Neuron (in vitro differentiated cells): ENCODE measurements at regions not wholly inside any gene's neighbourhood (a gene's known extent, or its start where the extent isn't known, plus 50 kb on each side); places are given as distances from the start of the nearest gene placed in this dataset.

Source experiments
- H2AFZ ChIP-seq: one replicate; pipeline ENCODE4 v1.6.1; 2013; ENCODE audit warnings: low read depth, mild to moderate bottlenecking, inconsistent platforms, low read length, moderate library complexity
- H3K27me3 ChIP-seq: one replicate; pipeline ENCODE4 v1.6.1; 2013; ENCODE audit warnings: low read length; ENCODE audit not compliant: insufficient read depth
- H3K36me3 ChIP-seq: one replicate; pipeline ENCODE4 v1.6.1; 2013; ENCODE audit warnings: low read length; ENCODE audit not compliant: insufficient read depth
- H3K4me1 ChIP-seq: one replicate; pipeline ENCODE4 v1.6.1; 2013; ENCODE audit warnings: low read length; ENCODE audit not compliant: insufficient read depth
- H3K4me3 ChIP-seq: 2 replicates; pipeline ENCODE4 v1.5.1; 2013; ENCODE audit warnings: mild to moderate bottlenecking, low read length, moderate library complexity
- H3K9me3 ChIP-seq: one replicate; pipeline ENCODE4 v1.6.1; 2013; ENCODE audit warnings: low read length

DNA sequence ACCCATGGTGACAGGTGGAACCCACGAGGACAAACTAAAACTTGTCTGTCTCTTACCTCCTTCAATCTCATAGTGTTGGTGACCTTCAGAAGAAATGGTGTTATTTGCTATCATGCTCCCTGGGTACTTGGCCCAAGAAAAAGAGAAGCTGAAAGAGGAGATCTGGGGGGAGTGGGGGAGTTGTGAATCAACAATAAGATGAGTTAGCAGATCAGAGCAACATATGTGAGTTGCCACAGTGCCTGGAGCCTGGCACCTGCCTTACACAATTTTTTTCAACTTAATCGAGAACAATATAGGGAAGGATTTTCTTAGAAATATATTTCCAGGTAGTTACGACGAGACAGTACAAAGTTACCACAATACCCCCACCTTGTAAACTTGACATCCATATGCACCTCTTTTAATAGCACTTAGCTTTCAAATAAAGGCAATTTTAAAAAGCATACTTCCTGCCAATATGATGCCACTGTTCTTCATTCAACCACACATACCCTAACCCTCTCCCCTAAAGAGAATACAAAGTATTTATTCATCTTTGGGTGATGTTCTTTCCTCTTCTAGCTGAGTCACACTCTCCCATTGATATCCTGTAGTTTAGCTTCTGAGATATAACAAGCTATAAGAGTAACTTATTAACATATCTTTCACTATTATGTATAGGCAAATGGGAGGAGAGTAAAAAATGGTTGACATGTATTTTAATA, 424.1 kb upstream of the OR4E1 start:
- Histone ChIP-seq H3K4me1 (no peaks in the 10 kb centered on the region), H3K27me3 (no peaks in the 10 kb centered on the region), H2AFZ (no peak overlapping the region), H3K9me3 (no peaks in the 10 kb centered on the region), H3K4me3 (no peak overlapping the region), H3K36me3 (no peaks in the 10 kb centered on the region)

DNA sequence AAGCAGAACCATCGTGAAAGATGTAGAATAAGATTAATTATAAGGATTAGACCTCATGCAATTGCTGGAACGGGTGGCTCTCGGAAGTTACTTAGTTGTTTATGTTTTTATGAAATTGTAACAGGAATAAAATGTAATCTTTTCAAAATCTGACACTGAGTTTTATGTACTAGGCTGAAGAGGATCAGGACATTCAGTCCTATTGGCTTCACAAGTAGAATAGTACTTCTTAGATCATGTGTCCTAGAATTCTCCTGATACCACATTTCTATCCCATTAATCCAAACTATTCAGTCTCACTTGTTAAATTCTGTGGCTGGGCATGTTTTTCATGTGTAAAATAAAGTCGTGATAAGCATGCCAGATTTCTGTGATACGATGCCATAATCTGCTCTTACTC, 423.5 kb upstream of the OR4E1 start:
- H3K36me3 ChIP-seq: no peaks in the 10 kb centered on the region
- H3K4me3 ChIP-seq: no peak overlapping the region
- H3K27me3 ChIP-seq: no peaks in the 10 kb centered on the region
- no peaks in the 10 kb centered on the region for H3K4me1 ChIP-seq
- no peak overlapping the region for H2AFZ ChIP-seq
- H3K9me3 ChIP-seq: no peaks in the 10 kb centered on the region

DNA sequence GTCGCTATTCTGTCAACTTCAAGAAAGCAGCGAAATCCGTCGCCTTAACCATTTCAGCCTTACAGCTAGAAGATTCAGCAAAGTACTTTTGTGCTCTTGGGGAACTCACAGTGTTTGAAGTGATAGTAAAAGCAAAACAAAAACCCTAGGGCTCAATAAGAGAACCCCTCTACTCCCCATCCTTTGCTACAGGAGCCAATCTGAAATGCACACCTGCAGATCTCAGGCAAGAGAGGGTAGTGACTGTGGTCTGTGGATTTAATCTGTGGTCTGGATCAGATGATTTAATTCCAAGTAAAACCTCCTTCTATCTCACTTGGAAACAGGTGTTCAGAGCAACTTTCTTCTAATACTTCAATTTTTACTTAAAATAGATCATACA, 422.9 kb upstream of the OR4E1 start:
- Histone ChIP-seq H3K9me3 (no peaks in the 10 kb centered on the region), H3K36me3 (no peaks in the 10 kb centered on the region), H3K4me1 (no peaks in the 10 kb centered on the region), H3K27me3 (no peaks in the 10 kb centered on the region), H2AFZ (no peak overlapping the region), H3K4me3 (no peak overlapping the region)

DNA sequence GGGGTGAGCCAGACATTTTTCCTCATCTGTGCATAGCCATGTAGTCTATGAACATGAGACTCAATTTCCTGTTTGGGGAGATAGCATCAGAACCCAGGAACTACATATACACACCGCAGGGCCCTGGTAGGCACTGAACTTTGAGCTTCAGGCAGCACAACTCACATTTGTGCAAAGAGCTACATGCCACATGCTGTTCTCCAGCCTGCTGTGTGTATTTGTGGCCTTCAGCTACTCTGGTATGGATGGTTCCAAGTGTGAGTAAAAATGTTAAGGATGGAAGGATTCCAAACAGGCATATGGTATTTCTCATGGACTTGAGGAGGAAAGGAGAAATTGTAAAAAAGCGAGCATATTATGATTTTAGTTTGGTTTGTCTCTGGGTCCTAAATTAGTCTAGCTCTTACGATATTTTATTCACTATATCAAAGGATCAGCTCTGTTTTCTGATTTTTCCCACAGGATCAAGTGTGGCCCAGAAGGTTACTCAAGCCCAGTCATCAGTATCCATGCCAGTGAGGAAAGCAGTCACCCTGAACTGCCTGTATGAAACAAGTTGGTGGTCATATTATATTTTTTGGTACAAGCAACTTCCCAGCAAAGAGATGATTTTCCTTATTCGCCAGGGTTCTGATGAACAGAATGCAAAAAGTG, 422.4 kb upstream of the OR4E1 start:
- Histone ChIP-seq H3K4me3 (no peak overlapping the region), H2AFZ (no peak overlapping the region)

DNA sequence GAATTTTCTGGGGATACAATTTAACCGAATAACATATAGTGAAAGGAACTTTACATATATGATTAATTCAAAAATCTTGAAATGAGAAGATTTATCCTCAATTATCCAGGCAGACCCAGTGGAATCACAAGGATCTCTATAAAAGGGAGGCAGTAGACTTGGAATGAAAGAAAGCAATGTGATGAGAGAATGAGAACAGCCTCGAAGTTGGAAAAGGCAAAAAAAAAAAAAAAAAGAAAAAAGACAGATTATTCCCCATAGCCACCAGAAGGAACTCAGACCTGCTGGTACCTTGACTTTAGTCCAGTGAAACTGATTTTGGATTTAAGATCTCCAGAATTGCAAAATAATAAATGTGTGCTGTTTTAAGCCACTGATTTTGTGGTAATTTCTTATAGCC, 416.3 kb upstream of the OR4E1 start:
- Histone ChIP-seq H3K36me3 (no peaks in the 10 kb centered on the region), H3K4me3 (no peak overlapping the region), H3K4me1 (no peaks in the 10 kb centered on the region), H2AFZ (no peak overlapping the region), H3K9me3 (no peaks in the 10 kb centered on the region), H3K27me3 (no peaks in the 10 kb centered on the region)

More for the DNA sequence above, 422.4 kb upstream of the OR4E1 start:
- no peaks in the 10 kb centered on the region for H3K27me3 ChIP-seq
- H3K4me1 ChIP-seq: no peaks in the 10 kb centered on the region
- H3K9me3 ChIP-seq: no peaks in the 10 kb centered on the region
- H3K36me3 ChIP-seq: no peaks in the 10 kb centered on the region

DNA sequence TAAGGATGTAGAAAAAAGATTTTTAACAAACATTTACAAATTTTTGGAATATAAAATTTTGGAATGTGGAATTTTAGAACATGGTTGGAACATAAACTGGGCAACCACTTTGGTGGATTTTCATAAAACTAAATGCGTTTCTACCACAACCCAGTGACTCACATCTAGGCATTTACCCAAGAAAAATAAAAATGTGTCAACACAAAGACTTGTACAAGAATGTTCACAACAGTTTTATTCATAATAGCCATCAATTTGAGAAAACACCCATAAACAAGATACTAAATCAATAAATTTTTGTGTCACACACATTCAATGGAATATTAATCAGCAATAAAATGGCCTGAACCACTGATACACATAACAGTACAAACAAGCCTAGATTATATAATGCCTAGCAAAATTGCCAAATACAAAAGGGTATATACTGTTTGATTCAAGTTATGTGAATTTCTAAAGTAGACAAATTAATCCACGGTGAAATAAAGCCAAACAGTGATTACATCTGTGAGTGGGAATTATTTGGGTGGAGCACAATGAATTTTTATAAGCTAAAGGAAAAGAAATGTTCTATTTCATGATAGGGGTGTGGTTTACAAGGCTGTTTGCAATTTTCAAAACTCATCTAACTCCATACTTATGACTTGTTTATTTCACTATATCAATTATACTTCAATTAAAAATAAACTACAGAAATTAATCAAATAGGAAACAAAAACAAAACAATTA, 415.2 kb upstream of the OR4E1 start:
- no peaks in the 10 kb centered on the region for H3K4me1 ChIP-seq
- H3K36me3 ChIP-seq: no peaks in the 10 kb centered on the region
- no peak overlapping the region for H2AFZ ChIP-seq
- no peak overlapping the region for H3K4me3 ChIP-seq
- no peaks in the 10 kb centered on the region for H3K27me3 ChIP-seq
- H3K9me3 ChIP-seq: no peaks in the 10 kb centered on the region

DNA sequence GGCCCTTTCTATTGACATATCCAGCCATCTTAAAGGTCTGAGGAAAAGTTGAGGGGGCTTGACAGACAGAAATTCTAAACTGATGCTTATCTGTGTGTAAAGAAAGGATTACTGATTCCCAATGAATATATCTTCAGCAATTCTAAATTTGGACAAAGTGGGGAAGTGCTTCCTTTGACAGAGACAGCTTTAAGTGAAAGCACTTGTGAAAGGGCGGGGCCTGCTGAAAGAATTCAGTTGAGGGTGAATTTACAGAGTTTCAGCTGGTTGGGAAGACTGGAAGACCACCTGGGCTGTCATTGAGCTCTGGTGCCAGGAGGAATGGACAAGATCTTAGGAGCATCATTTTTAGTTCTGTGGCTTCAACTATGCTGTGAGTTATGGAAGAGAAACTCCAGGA, 412.5 kb upstream of the OR4E1 start:
- H3K27me3 ChIP-seq: no peaks in the 10 kb centered on the region
- no peaks in the 10 kb centered on the region for H3K36me3 ChIP-seq
- no peaks in the 10 kb centered on the region for H3K4me1 ChIP-seq
- no peak overlapping the region for H3K4me3 ChIP-seq
- no peak overlapping the region for H2AFZ ChIP-seq
- no peaks in the 10 kb centered on the region for H3K9me3 ChIP-seq

DNA sequence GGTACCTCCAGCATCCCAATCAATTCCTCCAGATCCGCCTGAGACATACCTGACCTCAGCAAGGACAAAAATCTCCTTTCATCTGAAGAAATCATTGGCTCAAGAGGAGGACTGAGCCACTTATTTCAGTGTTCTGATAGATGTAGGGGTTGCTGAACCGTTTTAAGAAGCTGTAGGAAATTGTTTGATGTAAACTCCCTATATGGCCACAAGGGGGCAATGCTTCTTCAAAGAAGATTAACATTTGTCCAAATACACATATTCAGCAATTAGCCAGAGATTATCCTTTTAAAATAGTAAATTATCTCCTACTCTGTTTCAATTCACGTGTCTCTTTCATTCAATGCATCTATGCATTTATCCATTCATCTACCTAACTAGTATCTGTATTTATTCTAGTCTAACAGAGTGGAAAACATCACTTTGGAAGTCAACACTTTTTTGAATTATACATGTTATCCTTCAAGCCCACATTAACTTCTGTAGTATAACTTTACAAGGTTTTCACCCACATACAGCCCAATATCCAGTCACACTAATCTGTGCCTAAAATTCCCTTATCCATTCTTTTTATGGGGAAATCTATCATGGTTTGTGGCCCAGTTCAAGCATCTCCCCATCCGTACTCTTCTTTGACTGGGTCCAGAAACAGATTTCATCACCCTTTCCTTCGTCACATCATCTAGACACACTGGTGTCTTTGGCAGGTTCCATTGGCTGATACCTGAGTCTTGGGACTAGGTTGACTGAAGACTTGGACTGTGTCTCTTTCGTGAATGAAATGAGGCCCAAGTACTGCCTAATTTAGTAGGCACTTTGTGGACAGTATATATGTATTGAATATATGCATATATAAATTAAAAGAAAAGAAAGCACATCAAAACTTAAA, 411.0 kb upstream of the OR4E1 start:
- H3K9me3 ChIP-seq: no peaks in the 10 kb centered on the region
- no peaks in the 10 kb centered on the region for H3K4me1 ChIP-seq
- no peak overlapping the region for H2AFZ ChIP-seq

DNA sequence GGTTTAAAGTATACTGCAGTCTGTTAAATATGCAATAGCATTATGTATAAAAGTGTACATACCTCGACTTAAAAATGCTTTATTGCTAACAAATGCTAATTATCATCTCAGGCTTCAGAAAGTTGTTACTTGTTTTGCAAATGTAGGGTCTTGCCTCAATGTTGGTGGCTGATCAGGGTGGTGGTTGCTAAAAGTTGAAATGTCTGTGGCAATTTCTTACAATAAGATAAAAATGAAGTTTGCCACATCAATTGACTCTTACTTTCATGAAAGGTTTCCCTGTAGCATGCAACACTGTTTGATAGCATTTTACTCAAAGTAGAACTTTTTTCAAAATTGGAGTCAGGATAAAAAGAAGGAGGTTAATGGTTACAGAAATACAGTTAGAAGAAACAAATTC, 407.7 kb upstream of the OR4E1 start:
- Histone ChIP-seq H3K27me3 (no peaks in the 10 kb centered on the region), H3K9me3 (no peaks in the 10 kb centered on the region)

More for the DNA sequence above, 411.0 kb upstream of the OR4E1 start:
- Histone ChIP-seq H3K4me3 (no peak overlapping the region), H3K27me3 (no peaks in the 10 kb centered on the region), H3K36me3 (no peaks in the 10 kb centered on the region)

DNA sequence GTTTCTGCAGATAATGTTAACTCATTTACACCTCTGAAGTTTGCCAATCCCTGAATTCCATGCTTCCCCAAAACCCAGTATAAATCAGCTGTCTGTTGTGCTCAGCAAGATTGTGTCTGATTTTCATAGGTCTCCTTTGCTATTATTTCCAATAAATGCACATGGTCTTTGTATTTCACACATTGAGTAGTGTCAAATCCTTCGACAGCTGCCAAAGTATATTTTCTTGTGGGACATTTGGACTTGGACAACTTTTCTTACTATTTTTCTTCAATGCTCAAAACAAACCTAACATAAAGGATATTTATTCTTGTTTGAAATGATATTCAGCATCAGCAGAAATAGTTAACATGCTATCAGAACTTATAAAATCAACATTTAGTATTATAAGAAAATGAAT, 406.1 kb upstream of the OR4E1 start:
- H3K36me3 ChIP-seq: no peaks in the 10 kb centered on the region
- H3K4me3 ChIP-seq: no peak overlapping the region
- no peaks in the 10 kb centered on the region for H3K27me3 ChIP-seq
- H3K4me1 ChIP-seq: no peaks in the 10 kb centered on the region
- no peak overlapping the region for H2AFZ ChIP-seq
- no peaks in the 10 kb centered on the region for H3K9me3 ChIP-seq

More for the DNA sequence above, 407.7 kb upstream of the OR4E1 start:
- Histone ChIP-seq H2AFZ (no peak overlapping the region), H3K4me1 (no peaks in the 10 kb centered on the region), H3K4me3 (no peak overlapping the region), H3K36me3 (no peaks in the 10 kb centered on the region)

DNA sequence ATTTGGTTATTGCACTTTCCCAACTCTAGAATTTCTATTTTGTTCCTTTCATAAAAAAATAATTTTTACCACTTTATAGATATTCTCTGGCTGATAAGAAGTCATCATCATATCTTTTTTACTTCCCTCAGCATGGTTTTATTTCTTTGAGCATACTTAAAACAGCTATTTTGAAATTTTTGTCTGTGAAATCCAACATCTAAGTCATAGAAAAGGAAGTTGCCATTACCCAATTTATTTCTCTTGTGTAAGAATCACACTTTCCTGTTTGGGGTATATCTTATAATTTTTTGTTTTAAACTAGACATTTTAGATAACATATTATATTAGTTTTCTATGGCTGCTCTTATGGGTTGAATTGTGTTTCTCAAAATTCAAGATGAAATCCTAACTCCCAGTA, 400.2 kb upstream of the OR4E1 start:
- no peak overlapping the region for H3K4me3 ChIP-seq
- H2AFZ ChIP-seq: no peak overlapping the region
- no peaks in the 10 kb centered on the region for H3K9me3 ChIP-seq
- no peaks in the 10 kb centered on the region for H3K36me3 ChIP-seq
- H3K4me1 ChIP-seq: no peaks in the 10 kb centered on the region
- H3K27me3 ChIP-seq: no peaks in the 10 kb centered on the region

DNA sequence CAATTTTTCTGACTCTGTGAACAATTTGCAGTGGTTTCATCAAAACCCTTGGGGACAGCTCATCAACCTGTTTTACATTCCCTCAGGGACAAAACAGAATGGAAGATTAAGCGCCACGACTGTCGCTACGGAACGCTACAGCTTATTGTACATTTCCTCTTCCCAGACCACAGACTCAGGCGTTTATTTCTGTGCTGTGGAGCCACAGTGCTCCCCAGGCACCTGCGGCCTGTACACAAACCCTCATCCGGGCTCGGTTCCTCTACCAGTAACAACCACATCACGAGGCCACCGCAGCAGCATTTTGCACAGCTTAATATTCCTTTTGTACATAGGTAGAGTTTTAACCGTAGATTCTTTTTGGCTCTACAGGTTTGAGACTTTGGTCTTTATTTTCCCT, 397.4 kb upstream of the OR4E1 start:
- H3K36me3 ChIP-seq: no peaks in the 10 kb centered on the region
- no peaks in the 10 kb centered on the region for H3K4me1 ChIP-seq
- H3K9me3 ChIP-seq: no peaks in the 10 kb centered on the region
- H3K27me3 ChIP-seq: no peaks in the 10 kb centered on the region
- no peak overlapping the region for H3K4me3 ChIP-seq
- no peak overlapping the region for H2AFZ ChIP-seq
